ENCODE measurements at regions not wholly inside any gene's neighbourhood (a gene's known extent, or its start where the extent isn't known, plus 50 kb on each side); places are given as distances from the start of the nearest gene placed in this dataset.

- Histone ChIP-seq H3K4me1 (ENCODE audit: control insufficient read depth, insufficient read depth, low read length) (no peaks in the 10 kb centered on the region), H3K27ac (ENCODE audit: low read length) (no peak overlapping the region), H3K27me3 (ENCODE audit: control insufficient read depth, insufficient read depth, low read length) (no peaks in the 10 kb centered on the region), H3K9me3 (ENCODE audit: control insufficient read depth, insufficient read depth, low read length) (peaks cover 5% of the 10 kb centered on the region), H3K36me3 (ENCODE audit: control insufficient read depth, insufficient read depth, low read length) (no peaks in the 10 kb centered on the region), H3K4me3 (ENCODE audit: low read length) (no peak overlapping the region)
- Mint-ChIP-seq H3K27ac (no peak overlapping the region), H3K9me3 (peaks cover 6 to 12% of the 10 kb centered on the region in 2 donors), H3K4me1 (no peaks in the 10 kb centered on the region), H3K27me3 (ENCODE audit: low read depth in 2 of 2) (no peaks in the 10 kb centered on the region), H3K36me3 (no peaks in the 10 kb centered on the region), H3K4me3 (no peak overlapping the region)
- ATAC-seq (no peak), DNase-seq (no peak)
- TF ChIP-seq CTCF (IDR thresholded peaks at IDR 0.05): no peak
- WGBS (ENCODE audit: insufficient coverage): 93% methylated on average over 6 of the region's 9 CpGs
- intact Hi-C loops (cut with micrococcal nuclease): no loop called here
Measured at GRCh38 chr18:73274812-73275621, 407.2 kb upstream of the NETO1 start.

- Mint-ChIP-seq H3K27ac (no peak overlapping the region), H3K36me3 (no peaks in the 10 kb centered on the region), H3K4me3 (no peak overlapping the region), H3K9me3 (peaks cover 4 to 10% of the 10 kb centered on the region in 2 donors), H3K27me3 (ENCODE audit: low read depth in 2 of 2) (no peaks in the 10 kb centered on the region), H3K4me1 (no peaks in the 10 kb centered on the region)
- WGBS (ENCODE audit: insufficient coverage): 93% methylated on average over 9 of the region's 10 CpGs
- intact Hi-C loops (cut with micrococcal nuclease): no loop called here
- Histone ChIP-seq H3K36me3 (ENCODE audit: control insufficient read depth, insufficient read depth, low read length) (no peaks in the 10 kb centered on the region), H3K4me3 (ENCODE audit: low read length) (no peak overlapping the region), H3K27me3 (ENCODE audit: control insufficient read depth, insufficient read depth, low read length) (no peaks in the 10 kb centered on the region), H3K9me3 (ENCODE audit: control insufficient read depth, insufficient read depth, low read length) (no peaks in the 10 kb centered on the region), H3K4me1 (ENCODE audit: control insufficient read depth, insufficient read depth, low read length) (no peaks in the 10 kb centered on the region), H3K27ac (ENCODE audit: low read length) (no peak overlapping the region)
- TF ChIP-seq CTCF (IDR thresholded peaks at IDR 0.05): no peak
- ATAC-seq: no peak
- no peak for DNase-seq
Measured at GRCh38 chr18:73270920-73271634, 403.3 kb upstream of the NETO1 start.

GRCh38 chr18:73264562-73264921 lies 396.8 kb upstream of the NETO1 start:
- 66% methylated on average over 5 of the region's 5 CpGs for WGBS (ENCODE audit: insufficient coverage)
- no peak for ATAC-seq
- intact Hi-C loops (cut with micrococcal nuclease): no loop called here

More at GRCh38 chr18:73264562-73264921, 396.8 kb upstream of the NETO1 start:
- Mint-ChIP-seq H3K27me3 (ENCODE audit: low read depth in 2 of 2) (no peaks in the 10 kb centered on the region), H3K36me3 (no peaks in the 10 kb centered on the region), H3K27ac (no peak overlapping the region), H3K4me1 (no peaks in the 10 kb centered on the region), H3K4me3 (no peak overlapping the region), H3K9me3 (peaks cover 5 to 7% of the 10 kb centered on the region in 2 donors)
- Histone ChIP-seq H3K4me1 (ENCODE audit: control insufficient read depth, insufficient read depth, low read length) (no peaks in the 10 kb centered on the region), H3K27ac (ENCODE audit: low read length) (no peak overlapping the region), H3K36me3 (ENCODE audit: control insufficient read depth, insufficient read depth, low read length) (no peaks in the 10 kb centered on the region), H3K9me3 (ENCODE audit: control insufficient read depth, insufficient read depth, low read length) (peaks cover 4% of the 10 kb centered on the region), H3K27me3 (ENCODE audit: control insufficient read depth, insufficient read depth, low read length) (no peaks in the 10 kb centered on the region), H3K4me3 (ENCODE audit: low read length) (no peak overlapping the region)
- DNase-seq: no peak
- no peak for TF ChIP-seq CTCF (IDR thresholded peaks at IDR 0.05)
